Natural killer cell (primary cell): ENCODE measurements at regions not wholly inside any gene's neighbourhood (a gene's known extent, or its start where the extent isn't known, plus 50 kb on each side); places are given as distances from the start of the nearest gene placed in this dataset.

Source experiments
- ATAC-seq, 3 donors: fragments of 150-1000 bp in 2 of 3; fragments of 200-7000 bp in 1 of 3; cut with Tn5 transposase; 1 replicate in 1 of 3; 2 replicates in 2 of 3; pipeline ENCODE4 v1.10.0; 2021; ENCODE audit warnings: mild to moderate bottlenecking in 2 of 3, moderate library complexity in 2 of 3
- DNase-seq, 2 donors: peaks; one replicate each; pipeline versions ENCODE4 v3.0.0 to v3.0.0-alpha.2; 2013 to 2021; ENCODE audit warnings: mixed read lengths in 1 of 2
- H3K27ac ChIP-seq: one replicate; pipeline ENCODE4 v1.5.1; 2013; ENCODE audit warnings: mild to moderate bottlenecking, low read length
- H3K27me3 ChIP-seq: one replicate; pipeline ENCODE4 v1.6.1; 2013; ENCODE audit warnings: low read length; ENCODE audit not compliant: control insufficient read depth, insufficient read depth
- H3K36me3 ChIP-seq: one replicate; pipeline ENCODE4 v1.6.1; 2013; ENCODE audit warnings: low read length; ENCODE audit not compliant: control insufficient read depth, insufficient read depth
- H3K4me1 ChIP-seq: one replicate; pipeline ENCODE4 v1.6.1; 2013; ENCODE audit warnings: low read length; ENCODE audit not compliant: control insufficient read depth, insufficient read depth
- H3K4me3 ChIP-seq: one replicate; pipeline ENCODE4 v1.5.1; 2013; ENCODE audit warnings: low read length
- H3K9me3 ChIP-seq: one replicate; pipeline ENCODE4 v1.6.1; 2013; ENCODE audit warnings: low read length; ENCODE audit not compliant: control insufficient read depth, insufficient read depth
- H3K27ac Mint-ChIP-seq, 2 donors: one replicate each; pipeline ENCODE4 v1.8.0; 2022; ENCODE audit warnings: mild to moderate bottlenecking in 2 of 2, mixed read lengths in 2 of 2, moderate library complexity in 1 of 2
- H3K27me3 Mint-ChIP-seq, 2 donors: one replicate each; pipeline ENCODE4 v1.8.0; 2022; ENCODE audit warnings: low read depth in 2 of 2, mixed read lengths in 2 of 2
- H3K36me3 Mint-ChIP-seq: one replicate; pipeline ENCODE4 v1.8.0; 2022; ENCODE audit warnings: mixed read lengths
- H3K4me1 Mint-ChIP-seq, 2 donors: one replicate each; pipeline ENCODE4 v1.8.0; 2022; ENCODE audit warnings: mixed read lengths in 2 of 2
- H3K4me3 Mint-ChIP-seq: one replicate; pipeline ENCODE4 v1.8.0; 2022; ENCODE audit warnings: mild to moderate bottlenecking, moderate library complexity, mixed read lengths
- H3K9me3 Mint-ChIP-seq, 2 donors: one replicate each; pipeline ENCODE4 v1.8.0; 2022; ENCODE audit warnings: mixed read lengths in 2 of 2
- CTCF ChIP-seq: fragments of 200-600 bp; IDR thresholded peaks from one replicate; pipeline ENCODE4 v1.8.0; 2022; ENCODE audit warnings: antibody characterized with exemption
- WGBS: methylation state at CpG from one replicate; pipeline ENCODE4 v1.1.7; 2013; ENCODE audit warnings: missing lambda C conversion rate; ENCODE audit not compliant: insufficient coverage; 5-methylcytosine and 5-hydroxymethylcytosine counted together
- intact Hi-C: fragments of 100-400 bp; cut with micrococcal nuclease; formaldehyde crosslinking; loops from one replicate; pipeline ENCODE4 v1.14.2; 2022

DNA sequence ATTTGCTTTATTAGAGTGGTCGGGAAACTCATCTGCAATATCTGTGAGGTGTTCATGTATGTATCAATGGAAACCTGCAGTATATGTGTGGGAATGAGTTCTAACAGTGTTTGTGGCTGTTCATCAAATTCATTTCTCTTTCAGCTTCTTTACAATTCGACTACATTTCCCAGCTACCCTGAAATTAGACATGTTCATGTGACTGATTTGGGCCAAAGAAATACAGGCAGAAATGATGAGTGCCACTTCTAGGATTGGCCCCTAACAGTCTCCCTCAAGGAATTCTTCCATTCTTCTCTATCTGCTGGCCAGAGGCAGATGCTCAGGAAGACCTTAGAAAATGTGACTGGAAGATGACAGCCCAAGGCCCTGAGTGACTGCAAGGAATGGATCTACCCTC lies 114.8 kb upstream of the WAC start:
- Mint-ChIP-seq H3K4me3 (no peak overlapping the region), H3K27me3 (peaks cover 0 to 23% of the 10 kb centered on the region in 2 donors), H3K4me1 (no peaks in the 10 kb centered on the region), H3K9me3 (no peaks in the 10 kb centered on the region), H3K27ac (no peak overlapping the region), H3K36me3 (no peaks in the 10 kb centered on the region)
- TF ChIP-seq CTCF = no peak
- Histone ChIP-seq H3K4me1 (no peaks in the 10 kb centered on the region), H3K9me3 (no peaks in the 10 kb centered on the region), H3K4me3 (no peak overlapping the region), H3K36me3 (no peaks in the 10 kb centered on the region), H3K27ac (no peak overlapping the region), H3K27me3 (no peaks in the 10 kb centered on the region)
- WGBS = 90% methylated on average over 2 of the region's 2 CpGs
- ATAC-seq = no peak
- intact Hi-C loops = no loop called here
- DNase-seq = no peak

DNA sequence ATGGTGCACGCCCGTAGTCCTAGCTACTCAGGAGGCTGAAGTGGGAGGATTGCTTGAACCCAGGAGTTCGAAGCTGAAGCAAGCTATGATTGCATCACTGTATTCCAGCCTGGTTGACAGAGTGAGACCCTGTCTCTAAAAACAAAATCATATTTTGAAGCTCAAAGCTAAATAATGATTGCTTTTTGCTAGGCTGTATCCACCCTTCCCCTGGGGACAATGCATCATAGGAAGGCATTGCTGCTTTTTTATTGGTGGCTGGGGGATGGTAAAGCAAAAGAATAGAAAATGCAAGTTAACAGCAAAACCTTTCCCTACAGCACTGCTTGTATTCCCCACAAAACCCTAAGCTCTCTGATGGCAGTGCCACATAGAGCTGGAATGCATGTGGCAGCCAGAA lies 107.5 kb upstream of the WAC start:
- Histone ChIP-seq H3K4me3 (no peak overlapping the region), H3K27ac (no peak overlapping the region), H3K36me3 (no peaks in the 10 kb centered on the region), H3K9me3 (no peaks in the 10 kb centered on the region), H3K4me1 (no peaks in the 10 kb centered on the region), H3K27me3 (no peaks in the 10 kb centered on the region)
- H3K27me3 Mint-ChIP-seq = peaks cover 9% of the 10 kb centered on the region in 2 donors
- H3K4me1 Mint-ChIP-seq = no peaks in the 10 kb centered on the region
- WGBS = 93% methylated on average over 3 of the region's 3 CpGs
- ATAC-seq (no peak), DNase-seq (no peak)
- intact Hi-C loops = no loop called here
- H3K27ac Mint-ChIP-seq = no peak overlapping the region
- TF ChIP-seq CTCF = no peak
- H3K4me3 Mint-ChIP-seq = no peak overlapping the region
- H3K36me3 Mint-ChIP-seq = no peaks in the 10 kb centered on the region
- H3K9me3 Mint-ChIP-seq = no peaks in the 10 kb centered on the region

DNA sequence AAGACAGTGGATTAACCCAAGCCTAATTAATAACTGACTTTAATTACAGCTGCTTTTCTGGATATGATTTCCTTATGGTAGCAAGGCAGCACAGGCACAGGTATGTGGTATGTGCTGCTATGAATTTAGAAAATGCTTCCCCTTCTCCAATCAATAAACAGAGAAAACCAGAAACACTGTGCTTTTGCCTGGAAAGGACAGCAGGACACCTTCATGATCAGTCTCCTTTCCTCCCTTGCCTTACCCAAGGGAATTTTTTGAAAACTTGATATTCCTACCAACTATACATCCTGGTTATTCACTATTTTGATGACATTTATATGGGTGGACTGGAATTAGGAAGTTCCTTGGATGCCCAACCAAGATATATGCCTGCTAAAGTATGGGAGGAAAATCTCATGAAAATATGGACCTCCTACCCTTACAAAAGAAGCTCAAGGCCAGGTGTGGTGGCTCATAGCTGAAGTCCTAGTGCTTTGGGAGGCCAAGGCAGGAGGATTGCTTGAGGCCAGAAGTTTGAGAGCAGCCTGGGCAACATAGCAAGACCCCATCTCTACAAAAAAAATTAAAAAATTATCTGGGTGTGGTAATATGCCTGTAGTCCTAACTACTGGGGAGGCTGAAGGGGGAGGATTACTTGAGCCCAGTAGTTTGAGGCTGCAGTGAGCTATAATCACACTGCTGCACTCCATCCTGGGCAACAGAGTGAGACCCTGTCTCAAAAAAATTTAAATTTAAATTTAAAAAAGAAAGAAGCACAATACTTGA lies 106.3 kb upstream of the WAC start:
- Mint-ChIP-seq H3K36me3 (no peaks in the 10 kb centered on the region), H3K4me3 (no peak overlapping the region), H3K4me1 (no peaks in the 10 kb centered on the region), H3K27ac (no peak overlapping the region), H3K9me3 (no peaks in the 10 kb centered on the region), H3K27me3 (peaks cover 7 to 9% of the 10 kb centered on the region in 2 donors)
- Histone ChIP-seq H3K4me3 (no peak overlapping the region), H3K4me1 (no peaks in the 10 kb centered on the region), H3K27ac (no peak overlapping the region), H3K9me3 (no peaks in the 10 kb centered on the region), H3K36me3 (no peaks in the 10 kb centered on the region), H3K27me3 (no peaks in the 10 kb centered on the region)
- DNase-seq (no peak), ATAC-seq (no peak)
- no peak for TF ChIP-seq CTCF
- intact Hi-C loops = no loop called here

DNA sequence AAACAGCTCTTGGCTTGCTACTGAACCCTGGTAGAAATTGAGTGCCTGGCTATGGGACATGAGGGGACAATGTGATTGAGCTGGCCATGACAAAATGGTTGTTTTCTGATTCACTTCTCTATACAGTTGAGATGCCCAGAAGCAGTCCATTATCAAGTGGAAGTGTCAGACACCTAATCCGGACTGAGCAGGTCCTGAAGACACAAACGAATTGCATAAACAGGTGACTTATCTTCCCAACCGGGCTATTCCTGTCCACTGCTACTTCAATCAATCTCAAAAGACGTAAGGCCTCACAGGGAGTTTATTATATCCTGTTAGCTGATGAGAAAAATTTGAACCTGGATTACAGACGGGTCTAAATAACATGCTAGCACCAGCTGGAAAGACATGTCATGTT lies 105.5 kb upstream of the WAC start:
- intact Hi-C loops = no loop called here

More for the DNA sequence above, 105.5 kb upstream of the WAC start:
- DNase-seq (no peak), ATAC-seq (no peak)
- no peaks in the 10 kb centered on the region for H3K36me3 Mint-ChIP-seq
- H3K4me1 Mint-ChIP-seq = peaks cover 6% of the 10 kb centered on the region in 2 donors
- Histone ChIP-seq H3K36me3 (no peaks in the 10 kb centered on the region), H3K27me3 (no peaks in the 10 kb centered on the region), H3K9me3 (no peaks in the 10 kb centered on the region), H3K27ac (no peak overlapping the region), H3K4me3 (no peak overlapping the region), H3K4me1 (peaks cover 3% of the 10 kb centered on the region)
- WGBS = 88% methylated on average over 5 of the region's 5 CpGs
- no peaks in the 10 kb centered on the region for H3K9me3 Mint-ChIP-seq
- no peak for TF ChIP-seq CTCF
- no peak overlapping the region for H3K4me3 Mint-ChIP-seq
- no peak overlapping the region for H3K27ac Mint-ChIP-seq
- H3K27me3 Mint-ChIP-seq = peaks cover 7 to 12% of the 10 kb centered on the region in 2 donors
